ENCODE measurements at regions not wholly inside any gene's neighbourhood (a gene's known extent, or its start where the extent isn't known, plus 50 kb on each side); places are given as distances from the start of the nearest gene placed in this dataset.

DNA sequence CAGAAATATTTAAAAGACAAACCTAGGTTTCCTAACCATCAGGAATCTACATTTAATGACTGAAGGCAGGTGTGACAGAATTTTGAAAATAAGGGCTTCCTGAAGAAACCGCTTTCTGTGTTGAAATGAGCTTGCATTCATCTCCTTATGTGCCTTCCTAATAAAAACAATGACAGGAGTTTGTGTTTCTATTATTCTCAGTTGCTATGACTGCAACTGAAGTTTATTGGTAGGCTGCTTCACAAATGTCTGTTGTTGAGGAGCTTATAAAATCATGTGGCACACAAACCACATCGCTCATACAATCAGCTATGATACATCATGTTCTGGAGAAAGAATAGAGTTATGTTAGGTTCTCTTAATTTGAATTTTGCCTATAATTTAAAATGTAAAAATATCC, 362.7 kb upstream of the SLC8A1 start:
- no peak for FAIRE-seq

DNA sequence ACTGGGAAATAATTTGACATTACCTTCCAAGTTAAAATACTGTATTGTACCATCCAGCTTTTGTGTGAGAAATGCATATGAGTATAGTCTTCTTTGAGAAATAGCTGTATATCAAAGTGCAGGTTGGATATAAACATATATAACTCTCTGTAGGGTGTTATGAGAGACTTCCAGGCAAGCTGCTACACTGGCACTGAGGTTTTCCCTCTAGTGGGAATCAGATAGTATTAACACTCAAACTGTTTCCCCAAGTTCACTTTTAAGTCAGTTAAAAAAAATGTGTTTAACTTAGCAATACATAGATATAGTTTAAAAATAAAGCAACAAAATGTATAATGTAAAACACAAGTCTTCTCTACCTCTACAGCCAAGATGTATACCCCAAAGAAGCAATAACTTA, 368.4 kb upstream of the SLC8A1 start:
- FAIRE-seq: no peak

DNA sequence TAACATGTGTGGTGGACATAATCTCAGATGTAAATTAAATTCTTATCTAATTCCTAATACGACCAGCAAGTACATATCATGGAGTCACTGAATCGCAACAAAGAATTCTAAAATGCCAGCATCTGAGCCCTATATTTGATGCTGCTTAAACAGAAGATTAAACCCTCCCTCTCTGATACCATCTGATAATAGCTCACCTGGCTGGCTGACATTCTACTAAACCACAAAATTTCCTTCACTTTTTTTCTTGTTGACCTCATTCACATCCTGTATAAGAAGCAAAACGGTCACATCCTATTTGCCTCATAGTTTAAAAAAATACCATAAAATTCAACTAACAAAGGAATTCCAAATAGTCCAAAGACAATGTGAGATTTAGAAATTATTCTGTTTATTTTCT, 371.6 kb upstream of the SLC8A1 start:
- no peak for FAIRE-seq

DNA sequence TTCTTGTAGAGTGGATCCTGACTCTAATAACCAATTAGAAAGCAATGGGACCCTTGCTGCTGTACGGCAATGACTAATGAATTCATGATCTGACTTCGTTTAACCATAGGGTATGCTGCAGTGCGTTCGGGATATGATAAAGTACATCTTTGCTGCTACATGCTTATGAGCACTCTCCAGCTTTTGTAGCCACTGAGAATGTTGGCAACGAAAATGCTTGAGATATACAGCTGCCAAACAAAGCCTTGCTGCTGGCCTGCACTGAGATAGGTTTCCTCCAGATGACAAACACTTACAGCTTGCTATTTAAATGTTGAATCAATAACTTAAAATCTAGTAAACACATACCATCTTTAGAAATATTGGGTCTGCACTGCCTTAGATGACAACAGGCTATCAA, 372.4 kb upstream of the SLC8A1 start:
- no peak for FAIRE-seq

DNA sequence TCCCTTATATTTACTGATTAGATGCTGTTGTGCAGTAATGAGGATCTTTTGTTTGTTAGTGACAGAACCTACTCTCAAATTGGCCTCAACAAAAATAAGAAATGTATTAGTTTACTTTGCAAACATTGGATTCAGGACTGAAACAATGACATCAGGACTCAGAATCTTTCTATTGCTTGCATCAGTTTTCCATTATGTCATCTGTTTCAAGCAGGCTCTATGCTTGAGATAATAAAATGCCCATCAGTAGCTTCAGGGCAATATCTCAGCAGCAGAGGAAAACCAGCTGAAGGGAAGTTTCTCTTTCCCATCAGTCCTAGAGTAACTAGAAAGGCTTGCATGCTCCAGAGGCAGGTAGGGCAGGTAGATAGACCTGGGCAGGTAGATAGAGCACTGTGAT, 375.5 kb upstream of the SLC8A1 start:
- no peak for FAIRE-seq

DNA sequence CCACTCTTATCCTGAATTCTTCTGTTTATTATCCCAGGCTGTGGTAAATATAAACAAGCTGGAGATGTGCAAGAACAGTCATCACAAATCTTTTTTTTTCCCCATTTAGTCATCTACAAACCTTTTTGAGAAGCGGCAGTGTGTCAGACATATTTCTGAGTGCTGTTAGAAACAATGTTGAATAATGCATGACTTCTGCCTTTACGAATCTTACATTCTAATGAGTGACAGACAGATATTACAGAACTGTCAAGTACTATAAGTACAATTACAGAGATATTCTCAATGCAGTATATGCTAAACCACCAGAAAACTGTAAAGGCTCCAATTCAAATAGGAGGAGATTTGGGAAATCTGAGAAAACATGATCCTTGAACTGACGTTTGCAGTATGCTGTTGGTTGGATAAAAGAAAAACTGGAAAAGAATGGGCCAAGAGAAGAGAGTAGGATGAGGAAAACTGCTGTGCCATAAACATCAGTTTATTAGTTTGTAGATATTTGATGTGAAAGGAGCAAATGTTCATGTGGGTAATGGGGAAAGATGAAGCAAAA, 379.5 kb upstream of the SLC8A1 start:
- FAIRE-seq: no peak

DNA sequence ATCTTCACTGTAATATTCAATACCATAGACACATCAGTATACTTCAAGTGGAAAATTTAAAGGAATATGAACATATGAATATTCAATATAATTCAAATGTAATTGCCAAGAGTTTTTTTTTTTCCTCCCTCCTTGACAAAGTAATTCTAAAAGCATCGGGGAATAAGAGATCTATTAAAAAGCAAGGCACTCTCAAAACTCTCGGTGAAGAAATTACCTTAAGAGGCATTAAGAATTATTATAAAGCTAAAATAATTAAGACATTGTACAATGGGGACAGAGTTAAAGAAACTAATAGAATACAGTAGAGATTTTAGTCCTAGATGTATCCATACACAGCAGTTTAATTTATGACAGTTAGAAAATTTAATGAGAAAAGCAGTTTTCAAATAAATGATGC, 390.0 kb upstream of the SLC8A1 start:
- no peak for FAIRE-seq

DNA sequence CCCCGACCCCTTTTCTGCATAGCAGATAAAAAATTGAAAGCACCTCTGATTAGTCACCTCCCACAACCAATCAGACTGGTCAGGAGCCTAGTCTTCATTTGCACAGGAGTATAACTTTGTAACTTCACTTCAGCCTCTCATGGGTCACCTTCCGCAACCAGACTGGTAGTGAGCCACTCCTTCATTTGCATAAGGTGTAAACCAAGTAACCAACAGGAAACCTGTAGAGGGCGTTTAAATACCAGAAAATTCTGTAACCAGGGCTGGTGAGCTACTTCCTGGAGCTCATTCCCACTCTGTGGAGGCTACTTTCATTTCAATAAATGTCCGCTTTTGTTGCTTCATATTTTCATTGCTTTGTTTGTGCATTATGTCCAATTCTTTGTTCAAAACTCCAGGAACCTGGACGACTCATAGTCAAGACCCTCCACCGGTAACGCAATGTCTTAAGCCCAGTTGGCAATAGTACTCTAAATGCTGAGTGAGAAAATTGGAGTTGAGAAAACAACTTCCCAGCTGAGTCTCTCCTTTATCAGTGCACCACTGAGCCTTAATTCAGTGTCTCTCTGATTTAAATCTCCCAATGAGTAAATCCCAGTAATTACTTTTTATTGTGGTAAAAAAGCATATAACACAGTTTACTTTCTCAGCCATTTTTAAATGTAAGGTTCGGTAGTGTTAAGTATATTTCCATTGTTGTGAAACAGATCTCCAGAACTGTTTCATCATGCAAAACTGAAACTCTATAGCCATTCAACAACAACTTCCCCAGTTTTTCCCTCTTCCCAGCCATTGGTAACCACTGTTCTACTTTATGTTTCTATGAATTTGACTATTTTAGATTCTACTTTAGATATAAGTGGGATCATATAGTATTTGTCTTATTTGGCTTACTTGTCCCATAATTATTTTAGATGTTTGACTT, 392.7 kb upstream of the SLC8A1 start:
- no peak for FAIRE-seq

DNA sequence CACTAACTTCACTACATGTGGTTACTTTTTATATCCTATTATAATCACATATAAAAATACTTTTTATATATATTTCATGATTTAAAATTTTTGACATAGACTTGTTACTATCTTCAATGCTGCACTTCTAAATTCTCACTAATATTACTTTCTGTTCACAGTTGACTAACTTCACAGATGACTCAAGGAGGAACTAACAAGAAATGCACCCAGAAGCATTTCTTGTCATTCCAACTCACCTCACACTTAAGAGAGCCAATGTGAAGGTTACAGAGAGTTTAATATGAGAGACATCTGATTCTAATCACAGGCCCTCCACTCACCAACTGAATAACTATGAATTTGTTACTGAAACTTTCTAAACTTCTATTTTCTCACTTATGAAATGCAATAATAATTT, 399.8 kb upstream of the SLC8A1 start:
- no peak for FAIRE-seq

DNA sequence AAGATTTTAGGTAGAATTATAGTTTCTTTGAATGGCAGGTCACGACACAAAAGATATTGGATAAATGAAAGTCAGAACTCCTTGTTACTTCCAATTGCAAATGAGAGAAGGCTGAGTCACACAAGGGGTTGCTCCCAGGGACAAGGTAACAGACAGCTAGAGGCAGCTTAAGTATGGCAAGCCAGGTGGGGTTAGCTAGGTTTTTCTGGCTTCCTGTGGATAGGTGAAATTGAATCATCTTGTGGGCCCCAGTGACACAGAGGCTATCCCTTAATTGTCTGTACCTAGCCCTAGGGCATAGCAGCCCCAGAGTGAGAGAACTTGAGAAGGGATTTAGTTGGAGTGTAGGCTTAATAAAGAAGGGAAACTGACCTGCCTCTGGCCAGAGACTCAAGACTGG, 407.7 kb upstream of the SLC8A1 start:
- no peak for FAIRE-seq

DNA sequence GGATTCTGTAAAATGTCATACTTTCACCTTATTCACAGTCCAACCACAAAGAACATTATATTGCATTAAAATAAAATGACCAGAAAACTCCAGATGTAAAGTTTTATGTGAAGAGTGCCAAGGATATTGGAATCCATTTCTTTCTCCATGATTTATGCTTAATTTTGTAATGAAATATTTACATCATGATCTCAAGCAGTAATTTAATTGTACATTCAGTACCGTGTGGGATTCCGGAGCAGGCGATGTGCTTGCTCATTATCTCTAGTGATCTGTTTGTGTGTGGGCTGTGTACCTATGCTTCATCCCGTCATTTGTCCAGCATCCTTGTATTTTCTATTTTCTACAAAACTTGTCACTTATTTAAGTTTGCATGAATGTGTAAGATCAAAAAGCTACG, 415.9 kb upstream of the SLC8A1 start:
- no peak for FAIRE-seq

DNA sequence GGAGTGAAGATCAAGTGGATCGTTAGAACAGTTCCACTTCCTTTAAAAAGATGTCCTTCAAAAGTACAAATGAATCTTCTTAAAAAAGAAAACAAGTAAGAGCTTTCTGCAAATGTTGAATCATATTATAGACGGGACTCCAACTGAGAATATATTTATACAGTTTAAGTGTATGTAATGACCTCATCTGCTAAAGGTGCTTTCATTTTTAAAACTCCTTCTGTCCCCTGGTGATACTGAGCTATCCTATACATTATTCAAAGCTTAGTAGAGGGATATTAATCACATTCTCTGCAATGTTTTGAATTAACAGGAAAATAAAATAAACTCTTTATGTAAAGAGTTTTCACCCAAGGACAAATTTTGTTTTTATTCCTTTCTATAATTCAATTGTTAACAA, 420.7 kb upstream of the SLC8A1 start:
- no peak for FAIRE-seq

DNA sequence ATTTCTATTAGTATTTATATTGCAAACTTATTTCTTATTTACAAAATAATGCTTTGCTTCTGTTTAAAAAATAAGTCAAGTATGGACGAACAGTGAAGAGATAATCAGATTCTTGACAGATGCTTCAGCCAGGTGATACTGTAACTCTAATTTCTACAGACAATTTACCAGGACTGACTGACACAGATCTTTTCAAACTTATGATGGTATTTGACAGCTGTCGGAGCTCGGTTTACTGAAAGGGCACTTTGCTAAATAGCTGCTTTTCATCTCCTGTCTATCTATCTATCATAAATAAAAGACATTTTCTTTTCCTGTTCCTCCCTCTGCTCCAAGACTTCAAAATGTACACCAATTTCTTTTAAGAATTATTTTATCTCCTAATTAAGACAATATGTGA, 422.5 kb upstream of the SLC8A1 start:
- no peak for FAIRE-seq

DNA sequence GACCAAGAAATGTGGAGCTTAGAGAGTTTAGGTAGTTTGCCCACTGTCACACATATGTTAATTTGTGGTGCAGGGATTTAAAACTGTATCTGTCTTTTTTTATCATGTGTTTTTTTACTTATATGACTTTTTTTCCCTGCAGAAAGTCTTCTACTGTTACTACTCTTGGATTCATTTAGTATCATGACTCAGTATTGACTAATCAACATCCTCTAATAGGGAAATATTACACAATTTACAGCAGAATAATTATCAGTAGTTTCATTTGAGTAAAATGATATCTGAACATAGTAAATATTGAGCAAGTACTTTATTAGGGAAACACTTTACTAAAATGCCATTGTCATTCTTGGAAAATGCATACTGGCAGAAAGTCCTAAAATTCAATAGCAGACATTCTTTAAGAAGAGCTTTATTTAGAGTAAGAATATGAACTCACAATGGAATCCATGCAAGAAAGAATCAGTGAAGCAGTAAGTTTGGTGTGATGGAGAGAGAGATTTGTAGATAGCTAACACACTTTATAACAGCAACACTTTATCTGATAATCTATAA, 425.9 kb upstream of the SLC8A1 start:
- no peak for FAIRE-seq

DNA sequence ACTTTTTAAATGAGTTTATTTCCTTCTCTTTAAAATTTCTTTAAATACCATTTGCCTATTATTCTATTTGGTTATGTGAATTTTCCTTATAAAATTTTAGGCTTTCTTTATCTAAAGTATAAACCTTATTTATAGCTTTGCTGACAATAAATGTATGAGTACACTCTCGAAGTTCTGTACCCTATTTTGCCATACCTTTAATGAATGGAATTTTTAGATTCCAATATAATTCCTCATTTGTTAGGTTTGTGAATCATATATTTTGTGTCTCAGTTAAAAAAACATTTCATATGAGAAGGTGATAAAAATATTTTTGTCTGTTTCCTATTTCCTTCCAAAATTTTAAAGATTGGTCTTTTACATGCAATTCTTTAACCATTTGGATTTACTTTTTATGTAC, 427.4 kb upstream of the SLC8A1 start:
- no peak for FAIRE-seq

DNA sequence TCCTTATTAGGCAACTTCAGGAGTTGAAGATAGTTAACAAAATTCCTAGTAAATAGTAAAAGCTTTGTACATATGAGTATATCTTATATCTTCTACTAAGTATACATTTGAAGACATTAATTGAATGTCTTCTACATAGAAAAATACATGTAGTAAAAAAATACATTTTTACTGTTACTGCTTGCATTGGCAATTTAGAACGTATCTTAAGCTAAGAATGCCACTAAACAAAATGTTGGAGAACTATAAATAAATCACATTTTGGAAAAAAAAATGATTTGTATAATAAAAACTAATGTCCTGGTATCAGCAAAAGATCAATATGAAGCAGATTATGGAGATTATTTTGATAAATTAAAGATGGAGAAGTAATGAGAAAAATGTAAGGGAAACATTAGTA, 434.2 kb upstream of the SLC8A1 start:
- FAIRE-seq: no peak

DNA sequence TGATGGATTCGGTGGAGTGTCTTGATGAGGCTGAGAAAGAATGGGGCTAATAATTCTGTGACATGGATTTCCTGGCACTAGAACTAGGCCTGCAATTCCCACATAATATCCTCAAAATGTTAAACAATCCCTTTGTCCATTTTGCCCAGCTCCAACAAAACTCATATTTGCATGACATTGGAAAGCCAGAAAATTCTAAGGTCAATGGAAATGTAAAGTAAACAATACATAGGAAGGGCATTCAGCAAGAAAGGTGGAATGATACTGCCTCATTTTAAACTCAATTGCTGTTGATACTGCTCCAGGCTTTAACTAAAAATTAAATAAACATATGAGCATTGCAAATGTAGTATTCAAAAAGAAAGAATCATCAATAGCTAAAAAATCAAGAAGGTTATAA, 434.8 kb upstream of the SLC8A1 start:
- no peak for FAIRE-seq

DNA sequence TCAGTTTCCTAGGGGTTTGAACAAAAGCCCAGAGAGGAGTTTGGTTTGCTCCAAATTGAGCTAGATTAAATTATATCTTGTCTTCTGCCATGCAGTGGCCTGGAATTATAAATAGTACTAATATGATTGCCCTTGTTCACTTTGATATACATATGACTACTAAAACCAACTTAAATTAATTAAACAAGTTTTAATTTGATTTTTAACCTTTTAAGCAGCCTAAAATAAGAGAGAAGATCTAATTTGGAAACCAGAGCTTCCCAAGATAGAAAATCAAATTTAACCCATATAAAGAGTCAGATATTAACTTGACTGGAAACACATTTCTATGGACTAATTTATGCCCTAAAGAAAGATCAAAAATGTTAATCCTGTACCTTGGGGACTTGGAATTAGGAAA, 444.5 kb upstream of the SLC8A1 start:
- no peak for FAIRE-seq

DNA sequence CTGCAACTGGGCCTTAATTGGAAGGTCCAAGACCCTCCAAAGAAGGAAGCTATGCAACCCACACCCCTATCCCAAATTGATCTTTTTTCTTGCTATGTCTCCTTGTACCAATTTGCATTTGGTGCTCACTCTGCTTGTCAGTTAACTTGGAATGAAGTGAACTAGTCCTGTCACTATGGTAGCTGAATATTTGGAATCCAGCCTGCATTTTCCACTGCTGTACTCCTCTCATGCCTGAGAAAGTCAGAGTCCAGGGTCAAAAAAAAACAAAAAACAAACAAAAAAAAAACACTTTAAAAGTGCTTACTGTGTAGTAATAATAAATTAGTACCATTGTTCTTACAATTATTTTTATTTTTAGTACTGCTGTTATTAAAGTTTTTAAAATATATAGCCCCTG, 462.8 kb upstream of the SLC8A1 start:
- FAIRE-seq: peak; percentile 12

DNA sequence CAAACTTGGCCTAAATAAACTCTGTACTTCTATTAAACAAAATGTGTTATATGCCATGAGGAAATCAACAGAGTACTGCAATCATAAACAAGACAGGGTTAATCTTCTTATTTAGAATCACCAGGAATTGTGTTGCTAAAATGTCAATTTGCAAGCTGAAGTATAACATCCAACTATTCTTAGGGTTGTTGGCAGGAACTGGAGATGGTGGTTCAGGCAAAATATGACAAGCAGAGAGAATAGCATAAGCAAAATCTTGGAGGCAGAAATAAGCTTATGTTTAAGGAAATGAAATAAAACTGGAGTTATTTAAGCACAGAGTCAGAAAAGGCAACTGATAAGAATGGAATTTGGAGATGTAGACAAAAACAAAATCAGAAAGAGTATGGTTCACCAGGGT, 463.8 kb upstream of the SLC8A1 start:
- FAIRE-seq: no peak

DNA sequence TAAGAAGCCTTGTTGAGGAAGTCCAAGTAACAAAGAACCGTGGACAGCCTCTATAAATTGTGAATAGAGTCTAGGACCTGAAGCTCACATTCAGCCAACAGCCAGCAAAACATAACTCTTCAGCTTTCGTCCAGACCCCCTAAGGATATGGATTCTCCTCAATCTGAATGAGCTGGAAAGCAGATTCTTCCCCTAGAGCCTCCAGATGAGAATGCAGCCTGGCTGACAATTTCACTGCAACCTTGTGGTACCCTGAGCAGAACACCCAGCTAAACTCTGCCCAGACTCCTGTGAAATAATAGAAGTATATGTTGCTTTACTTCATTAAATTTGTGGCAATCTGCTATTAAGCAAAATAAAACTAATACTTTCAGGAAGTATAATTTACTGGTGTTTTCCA, 483.5 kb upstream of the SLC8A1 start:
- no peak for FAIRE-seq

DNA sequence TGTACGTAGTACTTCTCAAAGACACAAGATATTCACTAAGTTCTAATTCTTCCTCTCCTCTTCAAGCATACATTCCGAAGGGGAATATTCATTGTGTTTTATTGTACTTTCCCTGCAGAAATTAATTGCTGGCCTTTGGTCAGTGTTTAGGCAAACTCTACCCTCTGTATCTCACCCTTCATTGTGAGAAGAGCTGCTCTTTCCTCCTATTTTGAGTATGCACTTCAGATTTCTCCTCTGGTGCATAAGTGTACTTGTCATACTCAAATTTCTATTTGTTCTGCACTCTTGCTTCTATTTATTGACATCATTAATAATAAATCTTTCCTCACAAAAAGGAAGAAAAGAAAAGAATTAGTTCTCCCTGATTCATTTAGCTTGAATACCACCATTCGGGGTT, 485.4 kb upstream of the SLC8A1 start:
- no peak for FAIRE-seq

DNA sequence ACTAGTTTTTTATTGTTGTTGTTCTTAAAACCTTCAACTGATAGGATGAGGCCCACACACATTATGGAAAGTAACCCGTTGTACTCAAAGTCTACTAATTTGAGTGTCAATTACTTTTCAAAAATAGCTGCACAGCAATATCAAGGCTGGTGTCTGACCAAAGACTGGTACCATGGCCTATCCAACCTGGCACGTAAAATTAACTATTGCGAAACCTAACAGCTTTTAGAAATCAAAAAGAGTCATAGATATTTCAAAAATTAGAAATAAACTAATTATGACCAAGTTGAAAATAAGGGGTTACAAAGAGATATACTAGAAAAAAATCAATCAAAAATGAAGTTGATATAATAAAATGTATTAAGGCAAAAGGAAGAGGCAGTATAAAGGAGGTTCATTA, 501.5 kb upstream of the SLC8A1 start:
- no peak for FAIRE-seq

DNA sequence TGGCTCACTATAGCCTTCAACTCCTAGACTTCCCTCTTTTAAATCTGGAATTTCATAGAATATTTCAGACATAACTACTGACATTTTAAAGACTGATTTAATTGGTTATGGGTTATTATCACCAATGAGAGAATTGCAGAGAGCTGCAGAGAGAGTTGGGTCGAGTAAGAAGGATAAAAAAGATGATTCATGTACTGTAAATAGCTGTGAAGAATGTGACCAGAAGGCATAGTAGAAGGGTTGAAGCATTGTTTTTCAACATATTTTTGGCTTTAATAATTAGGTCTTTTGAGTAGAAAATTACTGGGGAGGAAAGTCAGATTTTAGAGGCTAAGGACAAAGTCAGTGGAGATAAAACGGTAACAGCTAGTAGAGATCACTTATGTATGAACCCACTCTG, 503.2 kb upstream of the SLC8A1 start:
- no peak for FAIRE-seq

DNA sequence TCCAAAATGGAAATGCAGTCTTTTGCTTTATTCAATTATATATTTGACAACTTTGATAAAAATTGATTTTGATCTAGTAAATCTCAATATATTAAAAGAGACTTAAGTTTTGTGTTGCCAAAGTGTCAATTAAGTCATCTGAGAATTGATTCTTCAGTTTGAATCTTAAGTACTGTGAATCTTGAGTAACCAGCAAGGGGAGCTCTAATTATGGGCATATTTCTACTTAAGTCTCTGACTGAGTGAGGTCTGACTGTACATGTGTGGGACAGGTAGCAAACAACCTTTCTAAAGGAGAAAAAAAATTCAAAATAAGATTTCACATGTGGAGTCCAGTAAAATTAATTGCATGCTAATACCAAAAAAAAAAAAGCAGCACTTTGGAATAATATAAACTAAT, 503.7 kb upstream of the SLC8A1 start:
- no peak for FAIRE-seq
